Stomach (tissue), 8 donors: ENCODE measurements at regions not wholly inside any gene's neighbourhood (a gene's known extent, or its start where the extent isn't known, plus 50 kb on each side); places are given as distances from the start of the nearest gene placed in this dataset.

Source experiments
- DNase-seq, 2 donors: peaks; one replicate each; pipeline versions ENCODE4 v3.0.0 to v3.0.0-alpha.2; 2013 to 2019
- H3K27ac ChIP-seq, 5 donors: fragments of 200-600 bp in 4 of 5; sonication (generic) in 4 of 5; one replicate each; pipeline ENCODE4 v1.5.1; 2013 to 2019; ENCODE audit warnings: mild to moderate bottlenecking in 1 of 5, moderate library complexity in 1 of 5
- H3K27me3 ChIP-seq, 3 donors: fragments of 200-600 bp; sonication (generic); one replicate each; pipeline ENCODE4 v1.5.1; 2017 to 2019; ENCODE audit warnings: mixed run types in 1 of 3
- H3K36me3 ChIP-seq, 4 donors: fragments of 200-600 bp; sonication (generic); 1 replicate in 3 of 4; 2 replicates in 1 of 4; pipeline ENCODE4 v1.5.1; 2016 to 2019
- H3K4me1 ChIP-seq, 4 donors: fragments of 200-600 bp; sonication (generic); one replicate each; pipeline ENCODE4 v1.5.1; 2016 to 2019
- H3K4me3 ChIP-seq, 4 donors: fragments of 200-600 bp; sonication (generic) in 3 of 4; one replicate each; pipeline ENCODE4 v1.5.1; 2016 to 2019; ENCODE audit warnings: mild to moderate bottlenecking in 1 of 4
- H3K9me3 ChIP-seq, 4 donors: fragments of 200-600 bp; sonication (generic); one replicate each; pipeline ENCODE4 v1.5.1; 2016 to 2019
- EP300 ChIP-seq: sonication (generic); formaldehyde crosslinking; IDR thresholded peaks from one replicate; pipeline ENCODE4 v1.6.1; 2017; ENCODE audit warnings: antibody characterized with exemption
- POLR2A ChIP-seq, 4 donors: fragments of 450-650 bp; IDR thresholded peaks; one replicate each; pipeline ENCODE4 v1.6.1; 2016; ENCODE audit warnings: antibody characterized with exemption in 4 of 4, control low read depth in 2 of 4, mild to moderate bottlenecking in 1 of 4, moderate library complexity in 1 of 4
- POLR2AphosphoS5 ChIP-seq, 3 donors: sonication (generic); formaldehyde crosslinking; IDR thresholded peaks; one replicate each; pipeline ENCODE4 v1.6.1; 2016; ENCODE audit warnings: antibody characterized with exemption in 3 of 3
- WGBS, 5 donors: extraction: QIAGEN DNeasy Blood & Tissue Kit in 3 of 5; methylation state at CpG; one replicate each; pipeline versions ENCODE4 v1.1.5 to v1.1.7; 2013 to 2018; 5-methylcytosine and 5-hydroxymethylcytosine counted together
- intact Hi-C: fragments of 100-400 bp; cut with DNase I; formaldehyde crosslinking; loops from one replicate; pipeline ENCODE4 v1.15.1; 2023; ENCODE audit warnings: low total_unique reads
- TF ChIP-seq, protein P1 (sequence below), 7 experiments: fragments of 450-650 bp in 4 of 7; fragments of 200-600 bp in 3 of 7; sonication (generic) in 3 of 7; IDR thresholded peaks; one replicate each; pipeline ENCODE4 v1.5.1; 2016 to 2019; ENCODE audit warnings: antibody characterized with exemption in 7 of 7, control low read depth in 2 of 7, mild to moderate bottlenecking in 1 of 7
- donor health status: healthy with polysubstance abuse.
- donor health status: Bipolar disorder and iron deficiency.
- donor health status: healthy.

DNA sequence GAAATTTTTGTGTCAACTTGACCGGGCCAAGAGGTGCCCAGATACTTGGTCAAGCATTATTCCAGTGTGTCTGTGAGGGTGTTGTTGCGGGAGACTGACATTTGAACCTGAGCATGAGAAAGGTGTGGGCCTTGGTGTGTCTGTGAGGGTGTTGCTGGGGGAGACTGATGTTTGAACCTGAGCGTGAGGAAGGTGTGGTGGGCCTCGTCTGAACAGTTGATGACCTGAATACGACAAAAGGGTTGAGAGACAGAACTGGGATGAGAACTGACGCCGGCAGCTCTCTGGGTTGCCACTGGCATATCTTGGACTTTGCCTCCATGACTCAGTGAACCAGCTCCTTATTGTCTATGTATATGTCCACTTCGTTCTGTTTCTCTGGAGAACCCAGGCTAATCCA, 240.5 kb downstream of the ERMARD start:
- Histone ChIP-seq H3K27me3 (no peaks in the 10 kb centered on the region), H3K9me3 (no peaks in the 10 kb centered on the region), H3K4me3 (no peak overlapping the region), H3K27ac (no peak overlapping the region), H3K36me3 (no peaks in the 10 kb centered on the region), H3K4me1 (peaks cover 0 to 6% (median 0%) of the 10 kb centered on the region in 4 donors)
- TF ChIP-seq POLR2AphosphoS5 (IDR thresholded peaks at IDR 0.05) (no peak), POLR2A (IDR thresholded peaks at IDR 0.05) (no peak), EP300 (no peak)
- TF ChIP-seq, protein P1, sequence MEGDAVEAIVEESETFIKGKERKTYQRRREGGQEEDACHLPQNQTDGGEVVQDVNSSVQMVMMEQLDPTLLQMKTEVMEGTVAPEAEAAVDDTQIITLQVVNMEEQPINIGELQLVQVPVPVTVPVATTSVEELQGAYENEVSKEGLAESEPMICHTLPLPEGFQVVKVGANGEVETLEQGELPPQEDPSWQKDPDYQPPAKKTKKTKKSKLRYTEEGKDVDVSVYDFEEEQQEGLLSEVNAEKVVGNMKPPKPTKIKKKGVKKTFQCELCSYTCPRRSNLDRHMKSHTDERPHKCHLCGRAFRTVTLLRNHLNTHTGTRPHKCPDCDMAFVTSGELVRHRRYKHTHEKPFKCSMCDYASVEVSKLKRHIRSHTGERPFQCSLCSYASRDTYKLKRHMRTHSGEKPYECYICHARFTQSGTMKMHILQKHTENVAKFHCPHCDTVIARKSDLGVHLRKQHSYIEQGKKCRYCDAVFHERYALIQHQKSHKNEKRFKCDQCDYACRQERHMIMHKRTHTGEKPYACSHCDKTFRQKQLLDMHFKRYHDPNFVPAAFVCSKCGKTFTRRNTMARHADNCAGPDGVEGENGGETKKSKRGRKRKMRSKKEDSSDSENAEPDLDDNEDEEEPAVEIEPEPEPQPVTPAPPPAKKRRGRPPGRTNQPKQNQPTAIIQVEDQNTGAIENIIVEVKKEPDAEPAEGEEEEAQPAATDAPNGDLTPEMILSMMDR (IDR thresholded peaks at IDR 0.05), result no peak
- intact Hi-C loops, result no loop called here
- no peak for DNase-seq
- WGBS, 5 donors, result 94 to 96% (median 95%) methylated on average over 8 of the region's 8 CpGs

- intact Hi-C loops, result no loop called here
- WGBS, 5 donors, result 75 to 86% (median 80%) methylated on average over 8 of the region's 8 CpGs
- H3K27me3 ChIP-seq, result no peaks in the 10 kb centered on the region
- no peaks in the 10 kb centered on the region for H3K36me3 ChIP-seq
- H3K4me3 ChIP-seq, result no peak overlapping the region
- peaks cover 0 to 6% (median 0%) of the 10 kb centered on the region in 4 donors for H3K4me1 ChIP-seq
- DNase-seq, result peak in 1 of 2 donors; percentile 13
- TF ChIP-seq EP300 (no peak), POLR2AphosphoS5 (IDR thresholded peaks at IDR 0.05) (no peak)
- H3K27ac ChIP-seq, result no peak overlapping the region
- no peaks in the 10 kb centered on the region for H3K9me3 ChIP-seq
These were observed 239.6 kb downstream of the ERMARD start for GRCh38 chr6:169991031-169991390.

DNA sequence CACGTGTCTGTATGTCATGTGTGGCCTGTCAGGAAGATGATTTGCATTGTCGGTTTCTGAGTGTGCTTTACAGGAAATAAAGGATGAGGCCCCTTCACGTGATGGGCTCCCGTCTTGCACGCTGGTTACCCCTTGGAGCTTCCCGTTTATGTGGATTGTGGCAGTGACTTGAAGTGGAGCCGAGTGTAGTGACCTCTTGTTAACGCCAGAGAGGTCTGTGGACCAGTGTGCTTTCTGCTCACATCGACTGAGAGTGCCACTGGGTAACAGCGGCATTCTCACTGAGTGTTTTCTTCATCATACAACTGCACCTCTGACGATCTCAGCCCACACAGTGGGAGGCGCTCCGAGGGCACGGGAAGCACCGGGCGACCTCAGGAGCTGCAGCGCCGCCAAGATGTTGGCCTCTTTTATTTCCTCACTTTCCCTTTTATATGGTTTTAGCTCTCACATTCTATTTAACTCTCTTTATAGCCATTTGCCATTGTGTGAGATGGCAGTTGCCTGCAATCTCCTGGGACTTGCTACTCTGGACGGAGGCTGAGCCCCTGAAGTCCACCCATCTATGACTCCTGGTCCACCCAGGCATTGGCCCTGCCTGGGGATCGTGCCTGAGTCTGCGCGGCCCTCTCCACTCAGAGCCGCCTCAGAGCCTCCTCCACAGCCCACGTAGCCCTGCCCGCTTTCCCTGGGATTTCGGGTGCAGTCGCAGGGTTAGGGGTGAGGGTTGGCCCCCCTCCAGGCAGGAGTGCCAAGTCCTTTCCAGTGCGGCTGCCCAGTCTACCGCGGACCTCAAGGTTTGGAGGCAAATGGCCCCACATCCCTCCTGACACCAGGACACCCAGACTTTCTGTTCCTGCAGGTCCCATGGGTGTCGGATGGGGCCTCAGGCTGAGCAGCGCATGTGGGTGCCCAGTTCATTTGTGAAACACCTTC, 238.9 kb downstream of the ERMARD start:
- Histone ChIP-seq H3K27me3 (no peaks in the 10 kb centered on the region), H3K36me3 (no peaks in the 10 kb centered on the region), H3K4me3 (no peak overlapping the region), H3K4me1 (peaks cover 0 to 6% (median 0%) of the 10 kb centered on the region in 4 donors), H3K9me3 (no peaks in the 10 kb centered on the region), H3K27ac (no peak overlapping the region)
- intact Hi-C loops, result no loop called here
- WGBS, 5 donors, result 67 to 81% (median 74%) methylated on average over 27 to 32 of the region's 32 CpGs
- peak; percentile 25 to 46 for DNase-seq
- TF ChIP-seq EP300, result no peak
- TF ChIP-seq POLR2AphosphoS5 (IDR thresholded peaks at IDR 0.05), result no peak
- TF ChIP-seq, protein P1 (IDR thresholded peaks at IDR 0.05), result no peak
- no peak for TF ChIP-seq POLR2A (IDR thresholded peaks at IDR 0.05)

DNA sequence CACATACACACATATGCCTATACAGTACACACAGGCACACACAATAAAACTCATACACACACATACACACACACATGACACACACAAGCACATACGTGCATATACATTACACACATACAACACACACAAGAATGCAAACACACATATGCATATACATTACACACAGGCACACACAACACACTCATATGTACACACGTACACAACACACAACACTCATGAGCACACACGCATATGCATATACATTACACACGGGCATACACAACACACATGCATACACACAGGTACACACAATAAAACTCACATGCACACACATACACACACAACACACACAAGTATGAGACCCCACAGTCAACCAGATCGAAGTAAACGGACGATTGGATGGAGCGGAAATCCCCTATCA, 238.2 kb downstream of the ERMARD start:
- no peak overlapping the region for H3K27ac ChIP-seq
- peaks cover 0 to 6% (median 0%) of the 10 kb centered on the region in 4 donors for H3K4me1 ChIP-seq
- no peaks in the 10 kb centered on the region for H3K27me3 ChIP-seq
- TF ChIP-seq EP300 (no peak), POLR2A (IDR thresholded peaks at IDR 0.05) (no peak), POLR2AphosphoS5 (IDR thresholded peaks at IDR 0.05) (no peak)
- TF ChIP-seq, protein P1 (IDR thresholded peaks at IDR 0.05), result no peak
- no peak overlapping the region for H3K4me3 ChIP-seq
- no peaks in the 10 kb centered on the region for H3K9me3 ChIP-seq
- whole genome bisulfite sequencing, 5 donors, result 77 to 89% (median 84%) methylated on average over 8 of the region's 8 CpGs
- intact Hi-C loops, result no loop called here
- DNase-seq, result no peak
- H3K36me3 ChIP-seq, result no peaks in the 10 kb centered on the region
